ENCODE measurements at regions not wholly inside any gene's neighbourhood (a gene's known extent, or its start where the extent isn't known, plus 50 kb on each side); places are given as distances from the start of the nearest gene placed in this dataset.
"Not testable (repeated sequence)": the region's sequence is repeated elsewhere in the genome, so short reads cannot be mapped to it uniquely, and the experiment has no call there.

- TF ChIP-seq EZH2 (IDR thresholded peaks at IDR 0.05; ENCODE audit: borderline replicate concordance, low read depth, low read length, severe bottlenecking); CTCF (IDR thresholded peaks at IDR 0.05; ENCODE audit: borderline replicate concordance, extremely low read depth, low read length, poor library complexity, severe bottlenecking): not testable (repeated sequence)
These were observed 206.9 kb upstream of the NUDT10 start for GRCh38 chrX:51125743-51126142.

Data from DND-41 (cell line).